ENCODE measurements at regions not wholly inside any gene's neighbourhood (a gene's known extent, or its start where the extent isn't known, plus 50 kb on each side); places are given as distances from the start of the nearest gene placed in this dataset.

GRCh38 chr7:25725451-25725850, 426.5 kb upstream of the NFE2L3 start:
- TF ChIP-seq CTCF (IDR thresholded peaks at IDR 0.05; ENCODE audit: low read depth, low read length), result no peak
- no peak for TF ChIP-seq EZH2phosphoT487 (IDR thresholded peaks at IDR 0.05; ENCODE audit: low read depth)

Data from OCI-LY3 (cell line).